Ishikawa (cell line): ENCODE measurements at regions not wholly inside any gene's neighbourhood (a gene's known extent, or its start where the extent isn't known, plus 50 kb on each side); places are given as distances from the start of the nearest gene placed in this dataset.

Source experiments
- CEBPB ChIP-seq: IDR thresholded peaks from 2 replicates; pipeline ENCODE4 v1.6.1; 2012
- CREB1 ChIP-seq: IDR thresholded peaks from 2 replicates; pipeline ENCODE4 v1.6.1; 2012; ENCODE audit warnings: low read depth
- EP300 ChIP-seq: IDR thresholded peaks from 2 replicates; pipeline ENCODE4 v1.6.1; 2012; ENCODE audit warnings: borderline replicate concordance
- TAF1 ChIP-seq: IDR thresholded peaks from 2 replicates; pipeline ENCODE4 v1.6.1; 2012; ENCODE audit warnings: low read depth, mild to moderate bottlenecking
- TCF12 ChIP-seq: IDR thresholded peaks from 2 replicates; pipeline ENCODE4 v1.6.1; 2012; ENCODE audit warnings: low read depth
- TF ChIP-seq, protein P1 (sequence below): IDR thresholded peaks from 2 replicates; pipeline ENCODE4 v1.6.1; 2012
- TF ChIP-seq, protein P2 (sequence below): IDR thresholded peaks from 2 replicates; pipeline ENCODE4 v1.6.1; 2012; ENCODE audit warnings: low read depth, mild to moderate bottlenecking

DNA sequence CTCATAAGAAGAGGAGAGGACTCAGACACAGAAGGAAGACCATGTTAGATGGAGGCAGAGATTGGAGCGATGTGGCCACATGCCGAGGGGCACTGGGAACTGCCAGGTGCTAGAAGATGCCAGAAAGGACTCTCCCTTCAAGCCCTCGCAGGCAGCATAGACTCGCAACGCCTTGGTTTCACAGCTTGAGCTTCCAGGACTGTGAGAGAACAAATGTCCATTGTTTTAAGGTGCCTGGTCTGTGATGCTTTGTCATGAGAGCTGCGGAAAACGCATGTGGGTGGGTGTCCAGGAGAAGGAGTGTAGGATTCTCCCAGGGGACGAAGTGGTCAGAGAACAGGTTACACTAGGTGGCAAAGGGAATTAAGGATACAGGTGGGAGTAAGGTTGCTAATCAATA, 125.9 kb upstream of the USP29 start:
- TF ChIP-seq CREB1 = no peak
- TF ChIP-seq, protein P1, sequence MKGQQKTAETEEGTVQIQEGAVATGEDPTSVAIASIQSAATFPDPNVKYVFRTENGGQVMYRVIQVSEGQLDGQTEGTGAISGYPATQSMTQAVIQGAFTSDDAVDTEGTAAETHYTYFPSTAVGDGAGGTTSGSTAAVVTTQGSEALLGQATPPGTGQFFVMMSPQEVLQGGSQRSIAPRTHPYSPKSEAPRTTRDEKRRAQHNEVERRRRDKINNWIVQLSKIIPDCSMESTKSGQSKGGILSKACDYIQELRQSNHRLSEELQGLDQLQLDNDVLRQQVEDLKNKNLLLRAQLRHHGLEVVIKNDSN = no peak
- TF ChIP-seq CEBPB = no peak
- TF ChIP-seq TAF1 = no peak
- TF ChIP-seq, protein P2, sequence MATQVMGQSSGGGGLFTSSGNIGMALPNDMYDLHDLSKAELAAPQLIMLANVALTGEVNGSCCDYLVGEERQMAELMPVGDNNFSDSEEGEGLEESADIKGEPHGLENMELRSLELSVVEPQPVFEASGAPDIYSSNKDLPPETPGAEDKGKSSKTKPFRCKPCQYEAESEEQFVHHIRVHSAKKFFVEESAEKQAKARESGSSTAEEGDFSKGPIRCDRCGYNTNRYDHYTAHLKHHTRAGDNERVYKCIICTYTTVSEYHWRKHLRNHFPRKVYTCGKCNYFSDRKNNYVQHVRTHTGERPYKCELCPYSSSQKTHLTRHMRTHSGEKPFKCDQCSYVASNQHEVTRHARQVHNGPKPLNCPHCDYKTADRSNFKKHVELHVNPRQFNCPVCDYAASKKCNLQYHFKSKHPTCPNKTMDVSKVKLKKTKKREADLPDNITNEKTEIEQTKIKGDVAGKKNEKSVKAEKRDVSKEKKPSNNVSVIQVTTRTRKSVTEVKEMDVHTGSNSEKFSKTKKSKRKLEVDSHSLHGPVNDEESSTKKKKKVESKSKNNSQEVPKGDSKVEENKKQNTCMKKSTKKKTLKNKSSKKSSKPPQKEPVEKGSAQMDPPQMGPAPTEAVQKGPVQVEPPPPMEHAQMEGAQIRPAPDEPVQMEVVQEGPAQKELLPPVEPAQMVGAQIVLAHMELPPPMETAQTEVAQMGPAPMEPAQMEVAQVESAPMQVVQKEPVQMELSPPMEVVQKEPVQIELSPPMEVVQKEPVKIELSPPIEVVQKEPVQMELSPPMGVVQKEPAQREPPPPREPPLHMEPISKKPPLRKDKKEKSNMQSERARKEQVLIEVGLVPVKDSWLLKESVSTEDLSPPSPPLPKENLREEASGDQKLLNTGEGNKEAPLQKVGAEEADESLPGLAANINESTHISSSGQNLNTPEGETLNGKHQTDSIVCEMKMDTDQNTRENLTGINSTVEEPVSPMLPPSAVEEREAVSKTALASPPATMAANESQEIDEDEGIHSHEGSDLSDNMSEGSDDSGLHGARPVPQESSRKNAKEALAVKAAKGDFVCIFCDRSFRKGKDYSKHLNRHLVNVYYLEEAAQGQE = no peak
- TF ChIP-seq EP300 = no peak
- no peak for TF ChIP-seq TCF12
